Ectodermal cell (in vitro differentiated cells): ENCODE measurements at regions not wholly inside any gene's neighbourhood (a gene's known extent, or its start where the extent isn't known, plus 50 kb on each side); places are given as distances from the start of the nearest gene placed in this dataset.
"Not testable (repeated sequence)": the region's sequence is repeated elsewhere in the genome, so short reads cannot be mapped to it uniquely, and the experiment has no call there.

ENCODE experiments used
- H3K27ac ChIP-seq: 2 replicates; pipeline ENCODE4 v1.7.0; 2013; ENCODE audit warnings: mild to moderate bottlenecking, low read depth, low read length; ENCODE audit not compliant: insufficient read depth, poor library complexity, severe bottlenecking
- H3K27me3 ChIP-seq: 2 replicates; pipeline ENCODE4 v1.7.0; 2013; ENCODE audit warnings: mild to moderate bottlenecking, low read length; ENCODE audit not compliant: insufficient read depth, control insufficient read depth, poor library complexity, severe bottlenecking
- H3K36me3 ChIP-seq: one replicate; pipeline ENCODE4 v1.7.0; 2013; ENCODE audit warnings: low read length; ENCODE audit not compliant: control insufficient read depth, insufficient read depth
- H3K4me1 ChIP-seq: one replicate; pipeline ENCODE4 v1.7.0; 2013; ENCODE audit warnings: low read length; ENCODE audit not compliant: control insufficient read depth, insufficient read depth
- H3K4me3 ChIP-seq: 2 replicates; pipeline ENCODE4 v1.7.0; 2013; ENCODE audit warnings: low read depth, low read length, control low read depth; ENCODE audit not compliant: insufficient read depth
- H3K9me3 ChIP-seq: 2 replicates; pipeline ENCODE4 v1.7.0; 2013; ENCODE audit warnings: mild to moderate bottlenecking, low read length, moderate library complexity; ENCODE audit not compliant: control insufficient read depth
- WGBS, 2 experiments: methylation state at CpG; one replicate each; pipeline ENCODE4 v1.1.7; 2013; ENCODE audit warnings: missing lambda C conversion rate in 2 of 2; 5-methylcytosine and 5-hydroxymethylcytosine counted together

- H3K27me3 ChIP-seq: no peaks in the 10 kb centered on the region
- H3K9me3 ChIP-seq: no peaks in the 10 kb centered on the region
- WGBS, 2 experiments: 91 to 95% methylated on average over 3 of the region's 3 CpGs
- no peak overlapping the region for H3K4me3 ChIP-seq
- H3K27ac ChIP-seq: no peak overlapping the region
- H3K36me3 ChIP-seq: no peaks in the 10 kb centered on the region
- no peaks in the 10 kb centered on the region for H3K4me1 ChIP-seq
These were observed 584.9 kb upstream of the PTCHD4 start for GRCh38 chr6:48695872-48696271.

GRCh38 chr6:48691420-48691819 is 580.4 kb upstream of the PTCHD4 start:
- 90 to 92% methylated on average over 2 of the region's 2 CpGs for WGBS, 2 experiments
- Histone ChIP-seq H3K4me3 (no peak overlapping the region), H3K9me3 (no peaks in the 10 kb centered on the region), H3K36me3 (no peaks in the 10 kb centered on the region), H3K27ac (no peak overlapping the region), H3K4me1 (no peaks in the 10 kb centered on the region), H3K27me3 (no peaks in the 10 kb centered on the region)

GRCh38 chr6:48689498-48689897 is 578.5 kb upstream of the PTCHD4 start:
- H3K4me1 ChIP-seq: no peaks in the 10 kb centered on the region
- no peaks in the 10 kb centered on the region for H3K36me3 ChIP-seq
- H3K9me3 ChIP-seq: no peaks in the 10 kb centered on the region
- H3K27ac ChIP-seq: no peak overlapping the region
- no peaks in the 10 kb centered on the region for H3K27me3 ChIP-seq
- H3K4me3 ChIP-seq: no peak overlapping the region

GRCh38 chr6:48678390-48678789 is 567.4 kb upstream of the PTCHD4 start:
- no peak overlapping the region for H3K27ac ChIP-seq
- no CpG with 5 or more reads among the region's 1 CpG for WGBS, 2 experiments
- H3K4me1 ChIP-seq: no peaks in the 10 kb centered on the region

GRCh38 chr6:48671505-48671904 is 560.5 kb upstream of the PTCHD4 start:
- WGBS, 2 experiments: 60 to 73% methylated on average over 1 of the region's 1 CpG
- no peaks in the 10 kb centered on the region for H3K36me3 ChIP-seq

More at GRCh38 chr6:48678390-48678789, 567.4 kb upstream of the PTCHD4 start:
- H3K9me3 ChIP-seq: no peaks in the 10 kb centered on the region
- H3K4me3 ChIP-seq: no peak overlapping the region
- no peaks in the 10 kb centered on the region for H3K36me3 ChIP-seq
- no peaks in the 10 kb centered on the region for H3K27me3 ChIP-seq

GRCh38 chr6:48670546-48670945 is 559.5 kb upstream of the PTCHD4 start:
- H3K27me3 ChIP-seq: no peaks in the 10 kb centered on the region
- no peaks in the 10 kb centered on the region for H3K9me3 ChIP-seq
- 100% methylated on average over 1 of the region's 2 CpGs for WGBS, 2 experiments
- no peaks in the 10 kb centered on the region for H3K4me1 ChIP-seq
- H3K4me3 ChIP-seq: no peak overlapping the region
- no peak overlapping the region for H3K27ac ChIP-seq
- no peaks in the 10 kb centered on the region for H3K36me3 ChIP-seq

More at GRCh38 chr6:48671505-48671904, 560.5 kb upstream of the PTCHD4 start:
- Histone ChIP-seq H3K27ac (no peak overlapping the region), H3K9me3 (no peaks in the 10 kb centered on the region), H3K4me1 (no peaks in the 10 kb centered on the region), H3K4me3 (no peak overlapping the region), H3K27me3 (no peaks in the 10 kb centered on the region)

- H3K4me1 ChIP-seq: no peaks in the 10 kb centered on the region
- no peaks in the 10 kb centered on the region for H3K36me3 ChIP-seq
- H3K9me3 ChIP-seq: no peaks in the 10 kb centered on the region
- H3K27me3 ChIP-seq: no peaks in the 10 kb centered on the region
- H3K27ac ChIP-seq: no peak overlapping the region
- 100% methylated on average over 1 to 2 of the region's 2 CpGs for WGBS, 2 experiments
- H3K4me3 ChIP-seq: no peak overlapping the region
These were observed 556.8 kb upstream of the PTCHD4 start for GRCh38 chr6:48667797-48668196.

- Histone ChIP-seq H3K9me3 (no peaks in the 10 kb centered on the region), H3K4me1 (no peaks in the 10 kb centered on the region), H3K4me3 (no peak overlapping the region), H3K27me3 (no peaks in the 10 kb centered on the region), H3K36me3 (no peaks in the 10 kb centered on the region), H3K27ac (no peak overlapping the region)
- 88 to 90% methylated on average over 3 of the region's 3 CpGs for WGBS, 2 experiments
These were observed 553.8 kb upstream of the PTCHD4 start for GRCh38 chr6:48664826-48665225.

GRCh38 chr6:48658915-48659314 is 547.9 kb upstream of the PTCHD4 start:
- Histone ChIP-seq H3K27me3 (no peaks in the 10 kb centered on the region), H3K9me3 (no peaks in the 10 kb centered on the region), H3K4me1 (no peaks in the 10 kb centered on the region), H3K4me3 (no peak overlapping the region), H3K27ac (no peak overlapping the region), H3K36me3 (no peaks in the 10 kb centered on the region)
- 76 to 77% methylated on average over 2 of the region's 2 CpGs for WGBS, 2 experiments

- Histone ChIP-seq H3K4me3 (no peak overlapping the region), H3K36me3 (no peaks in the 10 kb centered on the region), H3K9me3 (no peaks in the 10 kb centered on the region), H3K4me1 (no peaks in the 10 kb centered on the region), H3K27me3 (no peaks in the 10 kb centered on the region), H3K27ac (no peak overlapping the region)
- WGBS, 2 experiments: 97 to 100% methylated on average over 1 to 2 of the region's 2 CpGs
These were observed 530.5 kb upstream of the PTCHD4 start for GRCh38 chr6:48641544-48641943.

GRCh38 chr6:48638796-48639195 is 527.8 kb upstream of the PTCHD4 start:
- H3K9me3 ChIP-seq, H3K27me3 ChIP-seq, H3K27ac ChIP-seq, H3K4me3 ChIP-seq, H3K4me1 ChIP-seq, H3K36me3 ChIP-seq: not testable (repeated sequence)
- WGBS, 2 experiments: 88 to 92% methylated on average over 1 of the region's 1 CpG
